GM12878 (cell line): ENCODE measurements at regions not wholly inside any gene's neighbourhood (a gene's known extent, or its start where the extent isn't known, plus 50 kb on each side); places are given as distances from the start of the nearest gene placed in this dataset.

ENCODE experiments used
- ATAC-seq: fragments of 200-7000 bp; cut with Tn5 transposase; 3 replicates; pipeline ENCODE4 v1.9.1; 2020; ENCODE audit warnings: mild to moderate bottlenecking, moderate library complexity
- BruUV-seq: library from RNA; stranded (reverse); fragments of 400-500 nt; replicated peaks from 2 replicates; lab custom pipeline; 2021; lab: Mats Ljungman, UMichigan
- CTCF ChIA-PET: fragments of 300-600 bp; sonication (Branson Sonifier 250); formaldehyde crosslinking; extraction: SDS; loops from one replicate; lab custom pipeline; 2021; ENCODE audit warnings: inconsistent platforms; lab: Yijun Ruan, JAX
- POLR2A ChIA-PET: fragments of 350-600 bp; formaldehyde crosslinking; extraction: SDS; loops from one replicate; lab custom pipeline; 2021; ENCODE audit warnings: inconsistent platforms; lab: Charles Lee
- RAD21 ChIA-PET: fragments of 300-600 bp; sonication (Branson Sonifier 250); formaldehyde crosslinking; loops from one replicate; lab custom pipeline; 2023; ENCODE audit warnings: antibody characterized with exemption; ENCODE audit not compliant: unreplicated experiment; lab: Charles Lee
- SMC1A ChIA-PET: fragments of 300-600 bp; sonication (Branson Sonifier 250); formaldehyde crosslinking; loops from one replicate; lab custom pipeline; 2023; ENCODE audit not compliant: unreplicated experiment, uncharacterized antibody; lab: Charles Lee
- DNase-seq: peaks from one replicate; pipeline ENCODE4 v3.0.0-alpha.2; 2011; ENCODE audit warnings: low read depth, low spot score
- FAIRE-seq: peaks from 3 replicates; lab custom pipeline; 2011; peaks lifted over from hg19 to GRCh38; lab: Jason Lieb, UNC
- H2AFZ ChIP-seq: 2 replicates; pipeline ENCODE4 v1.6.0; 2011; ENCODE audit warnings: low read depth, low read length, control low read depth; ENCODE audit not compliant: control insufficient read depth
- H3K27ac ChIP-seq: 2 replicates; pipeline ENCODE4 v1.5.1; 2011; ENCODE audit warnings: control low read depth; ENCODE audit not compliant: control insufficient read depth, insufficient read depth
- H3K27me3 ChIP-seq, 2 experiments: replicated peaks in 1 of 2; 2 replicates each; pipeline versions ENCODE4 v1.6.0 to v1.6.1; 2011; ENCODE audit warnings: low read length in 1 of 2; ENCODE audit not compliant: control insufficient read depth in 2 of 2, insufficient read depth in 2 of 2
- H3K36me3 ChIP-seq, 2 experiments: 2 replicates each; pipeline ENCODE4 v1.5.1; 2011; ENCODE audit warnings: low read length in 1 of 2; ENCODE audit not compliant: control insufficient read depth in 2 of 2, insufficient read depth in 2 of 2
- H3K4me1 ChIP-seq: 2 replicates; pipeline ENCODE4 v1.6.1; 2011; ENCODE audit warnings: mild to moderate bottlenecking, low read length, moderate library complexity, mixed read lengths; ENCODE audit not compliant: control insufficient read depth, insufficient read depth
- H3K4me2 ChIP-seq: 2 replicates; pipeline ENCODE4 v1.6.0; 2011; ENCODE audit warnings: control low read depth; ENCODE audit not compliant: control insufficient read depth, insufficient read depth
- H3K4me3 ChIP-seq: fragments of 200-600 bp; sonication (generic); 2 replicates; pipeline ENCODE4 v1.5.1; 2016
- H3K79me2 ChIP-seq: 2 replicates; pipeline ENCODE4 v1.6.0; 2011; ENCODE audit warnings: low read length; ENCODE audit not compliant: control insufficient read depth, insufficient read depth
- H3K9ac ChIP-seq: 2 replicates; pipeline ENCODE4 v1.8.0; 2011; ENCODE audit warnings: low read length, control low read depth, mixed read lengths; ENCODE audit not compliant: control insufficient read depth, insufficient read depth
- H3K9me3 ChIP-seq: replicated peaks from 3 replicates; pipeline ENCODE4 v1.5.1; 2011; ENCODE audit warnings: mild to moderate bottlenecking, low read length; ENCODE audit not compliant: control insufficient read depth, insufficient read depth
- H4K20me1 ChIP-seq: 2 replicates; pipeline ENCODE4 v1.6.0; 2011; ENCODE audit not compliant: control insufficient read depth, insufficient read depth
- E2F8 ChIP-seq: fragments of 450-650 bp; IDR thresholded peaks from 2 replicates; pipeline ENCODE4 v1.6.1; 2018; ENCODE audit warnings: mild to moderate bottlenecking, low read depth, moderate library complexity; ENCODE audit not compliant: partially characterized antibody
- FOXK2 ChIP-seq: fragments of 450-650 bp; IDR thresholded peaks from 2 replicates; pipeline ENCODE4 v1.6.1; 2017; ENCODE audit warnings: mild to moderate bottlenecking, moderate library complexity
- MEF2B ChIP-seq: fragments of 450-650 bp; IDR thresholded peaks from 2 replicates; pipeline ENCODE4 v1.6.1; 2018; ENCODE audit warnings: mild to moderate bottlenecking, moderate library complexity; ENCODE audit not compliant: partially characterized antibody, poor library complexity, severe bottlenecking
- MXI1 ChIP-seq: fragments of 150-350 bp; IDR thresholded peaks from 2 replicates; pipeline ENCODE4 v1.6.1; 2011; ENCODE audit warnings: low read depth, mild to moderate bottlenecking, inconsistent platforms, low read length, improper control_type of control experiment
- NBN ChIP-seq: fragments of 450-650 bp; IDR thresholded peaks from 2 replicates; pipeline ENCODE4 v1.6.1; 2016
- NKRF ChIP-seq: fragments of 450-650 bp; conservative IDR thresholded peaks from 2 replicates; pipeline ENCODE4 v1.6.1; 2017; ENCODE audit warnings: mild to moderate bottlenecking, moderate library complexity
- RUNX3 ChIP-seq: IDR thresholded peaks from 2 replicates; pipeline ENCODE4 v1.6.1; 2012; ENCODE audit warnings: low read length, inconsistent platforms
- STAT3 ChIP-seq: IDR thresholded peaks from 2 replicates; pipeline ENCODE4 v1.6.1; 2011; ENCODE audit warnings: low read depth, low read length, improper control_type of control experiment
- WRNIP1 ChIP-seq: IDR thresholded peaks from 2 replicates; pipeline ENCODE4 v1.6.1; 2011; ENCODE audit warnings: low read depth, low read length, improper control_type of control experiment, borderline replicate concordance
- ZBTB11 ChIP-seq: fragments of 450-650 bp; formaldehyde crosslinking; IDR thresholded peaks from 2 replicates; pipeline ENCODE4 v1.5.0; 2022; ENCODE audit warnings: mild to moderate bottlenecking, missing genetic modification characterization
- ZSCAN29 ChIP-seq: fragments of 450-650 bp; IDR thresholded peaks from 2 replicates; pipeline ENCODE4 v1.6.1; 2017; ENCODE audit warnings: mild to moderate bottlenecking, moderate library complexity
- WGBS: methylation state at CpG from one replicate; pipeline ENCODE4 v1.1.6; 2016; ENCODE audit warnings: low lambda C conversion rate; ENCODE audit not compliant: insufficient replicate concordance, insufficient coverage; ENCODE audit errors: missing lambda C conversion rate; 5-methylcytosine and 5-hydroxymethylcytosine counted together
- in situ Hi-C: fragments of 300-500 bp; cut with MboI; formaldehyde crosslinking; loops from 9 replicates; pipeline ENCODE4 v1.14.3; 2018; ENCODE audit warnings: mixed read lengths
- intact Hi-C: fragments of 100-400 bp; cut with micrococcal nuclease; formaldehyde crosslinking; loops from one replicate; pipeline ENCODE4 v1.14.2; 2022; ENCODE audit not compliant: unreplicated experiment

DNA sequence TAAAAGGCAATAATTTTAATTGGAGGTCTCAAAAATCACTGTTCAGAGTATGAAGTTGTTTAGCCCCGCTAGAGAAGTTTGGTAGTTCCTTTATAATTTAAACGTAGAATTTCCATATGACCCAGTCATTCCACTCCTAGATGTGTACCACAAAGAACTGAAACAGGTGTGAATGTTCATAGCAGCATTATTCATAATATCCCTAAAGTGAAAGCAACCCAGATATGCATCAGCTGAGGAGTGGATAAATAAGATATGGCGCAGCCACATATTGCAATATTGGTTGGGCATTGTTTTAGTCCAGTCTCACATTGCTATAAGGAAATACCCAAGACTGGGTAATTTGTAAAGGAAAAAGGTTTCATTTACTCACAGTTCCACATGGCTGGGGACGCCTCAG lies 976.2 kb downstream of the NLGN4Y start:
- BruUV-seq: no TSS peak
- Histone ChIP-seq H3K9me3 (no peaks in the 10 kb centered on the region), H2AFZ (no peak overlapping the region), H3K27ac (no peak overlapping the region), H3K36me3 (no peaks in the 10 kb centered on the region), H3K4me1 (no peaks in the 10 kb centered on the region), H3K4me3 (no peak overlapping the region), H3K27me3 (no peaks in the 10 kb centered on the region), H3K9ac (no peak overlapping the region), H4K20me1 (no peaks in the 10 kb centered on the region), H3K4me2 (no peak overlapping the region), H3K79me2 (no peaks in the 10 kb centered on the region)
- in situ Hi-C loops (no loop called here), intact Hi-C loops (no loop called here)
- ChIA-PET SMC1A (no interaction called here), CTCF (no interaction called here), RAD21 (no interaction called here), POLR2A (no interaction called here)
- TF ChIP-seq ZSCAN29: no peak
- FAIRE-seq (no peak), ATAC-seq (no peak), DNase-seq (no peak)
- no CpG with 5 or more reads among the region's 4 CpGs for WGBS

- Histone ChIP-seq H3K4me1 (no peaks in the 10 kb centered on the region), H2AFZ (no peak overlapping the region), H4K20me1 (no peaks in the 10 kb centered on the region), H3K9me3 (no peaks in the 10 kb centered on the region), H3K79me2 (no peaks in the 10 kb centered on the region), H3K27ac (no peak overlapping the region), H3K4me2 (no peak overlapping the region), H3K27me3 (no peaks in the 10 kb centered on the region), H3K9ac (no peak overlapping the region), H3K4me3 (no peak overlapping the region), H3K36me3 (no peaks in the 10 kb centered on the region)
- no peak for ATAC-seq
- intact Hi-C loops: no loop called here
- ChIA-PET CTCF (no interaction called here), POLR2A (no interaction called here), RAD21 (no interaction called here), SMC1A (no interaction called here)
- WGBS: no CpG with 5 or more reads among the region's 2 CpGs
- BruUV-seq: no TSS peak
- DNase-seq: no peak
- in situ Hi-C loops: no loop called here
- no peak for FAIRE-seq
- TF ChIP-seq NBN: no peak
- TF ChIP-seq E2F8: no peak
- no peak for TF ChIP-seq ZBTB11 (CRISPR knock-in tag)
- TF ChIP-seq WRNIP1: no peak
- TF ChIP-seq FOXK2: no peak
- no peak for TF ChIP-seq STAT3
- no peak for TF ChIP-seq MXI1
- TF ChIP-seq MEF2B: no peak
- TF ChIP-seq RUNX3: no peak
- TF ChIP-seq NKRF: no peak
These were observed 976.9 kb downstream of the NLGN4Y start for GRCh38 chrY:15501181-15501580.
